ENCODE measurements at regions not wholly inside any gene's neighbourhood (a gene's known extent, or its start where the extent isn't known, plus 50 kb on each side); places are given as distances from the start of the nearest gene placed in this dataset.

DNA sequence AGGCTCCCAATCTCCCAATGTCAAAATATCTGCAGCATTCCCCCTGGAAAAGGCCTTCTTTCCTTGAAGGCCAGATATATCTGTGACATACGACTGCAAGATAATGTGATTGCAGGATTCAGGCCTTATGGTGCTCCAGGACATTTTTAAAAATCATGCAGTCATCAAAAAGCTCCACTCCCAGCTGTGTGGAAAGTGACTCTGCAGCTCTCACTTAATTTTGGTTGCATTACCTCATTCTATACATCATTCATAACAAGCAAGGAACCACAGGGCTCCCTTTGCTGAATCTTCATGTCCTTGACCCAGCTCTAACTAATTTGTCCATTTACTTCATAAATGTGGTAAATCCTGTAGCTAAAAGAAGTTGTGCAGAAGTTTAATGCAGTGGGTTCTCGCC lies 386.2 kb upstream of the SLC30A5 start:
- intact Hi-C loops (cut with micrococcal nuclease): no loop called here
- H3K9me3 Mint-ChIP-seq (ENCODE audit: insufficient read depth): no peaks in the 10 kb centered on the region
- no peaks in the 10 kb centered on the region for H3K79me2 ChIP-seq (ENCODE audit: control insufficient read depth, insufficient read depth, low read length)
- ChIA-PET CTCF (no interaction called here), POLR2A (no interaction called here)
- ATAC-seq (ENCODE audit: low read depth) (no peak), DNase-seq (no peak)
- H3K4me1 Mint-ChIP-seq: peaks cover 44% of the 10 kb centered on the region
- WGBS (ENCODE audit: insufficient coverage): no CpG with 5 or more reads among the region's 2 CpGs
- no peak overlapping the region for H3K9ac ChIP-seq (ENCODE audit: low read length)
- no peak overlapping the region for H3K4me2 ChIP-seq (replicated peaks; ENCODE audit: low read depth, low read length, poor library complexity, severe bottlenecking)
- H3K36me3 ChIP-seq (replicated peaks in 1 of 2; ENCODE audit: control extremely low read depth in 1 of 2, control insufficient read depth in 1 of 2, extremely low read depth in 1 of 2, insufficient read depth in 2 of 2, low read length in 1 of 2): no peaks in the 10 kb centered on the region
- H3K4me3 Mint-ChIP-seq: no peak overlapping the region
- no peak overlapping the region for H3K4me3 ChIP-seq (ENCODE audit: control extremely low read depth in 1 of 5, extremely low read depth in 1 of 5, insufficient read depth in 1 of 5, low read depth in 2 of 5, low read length in 4 of 5)
- H3K27ac ChIP-seq (ENCODE audit: low read length in 2 of 2): no peak overlapping the region
- TF ChIP-seq EZH2 (IDR thresholded peaks at IDR 0.05; ENCODE audit: borderline replicate concordance, insufficient read depth, low read depth, low read length, poor library complexity, severe bottlenecking): no peak
- TF ChIP-seq, protein P1, sequence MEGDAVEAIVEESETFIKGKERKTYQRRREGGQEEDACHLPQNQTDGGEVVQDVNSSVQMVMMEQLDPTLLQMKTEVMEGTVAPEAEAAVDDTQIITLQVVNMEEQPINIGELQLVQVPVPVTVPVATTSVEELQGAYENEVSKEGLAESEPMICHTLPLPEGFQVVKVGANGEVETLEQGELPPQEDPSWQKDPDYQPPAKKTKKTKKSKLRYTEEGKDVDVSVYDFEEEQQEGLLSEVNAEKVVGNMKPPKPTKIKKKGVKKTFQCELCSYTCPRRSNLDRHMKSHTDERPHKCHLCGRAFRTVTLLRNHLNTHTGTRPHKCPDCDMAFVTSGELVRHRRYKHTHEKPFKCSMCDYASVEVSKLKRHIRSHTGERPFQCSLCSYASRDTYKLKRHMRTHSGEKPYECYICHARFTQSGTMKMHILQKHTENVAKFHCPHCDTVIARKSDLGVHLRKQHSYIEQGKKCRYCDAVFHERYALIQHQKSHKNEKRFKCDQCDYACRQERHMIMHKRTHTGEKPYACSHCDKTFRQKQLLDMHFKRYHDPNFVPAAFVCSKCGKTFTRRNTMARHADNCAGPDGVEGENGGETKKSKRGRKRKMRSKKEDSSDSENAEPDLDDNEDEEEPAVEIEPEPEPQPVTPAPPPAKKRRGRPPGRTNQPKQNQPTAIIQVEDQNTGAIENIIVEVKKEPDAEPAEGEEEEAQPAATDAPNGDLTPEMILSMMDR (IDR thresholded peaks at IDR 0.05): no peak
- H3K4me1 ChIP-seq (ENCODE audit: control insufficient read depth in 2 of 2, insufficient read depth in 2 of 2, low read length in 2 of 2): peaks cover 36 to 38% of the 10 kb centered on the region in 2 donors
- H3K9me3 ChIP-seq (ENCODE audit: control extremely low read depth in 1 of 3, control insufficient read depth in 2 of 3, insufficient read depth in 1 of 3, low read length in 2 of 3): peaks cover 0 to 4% (median 0%) of the 10 kb centered on the region in 3 donors
- no peaks in the 10 kb centered on the region for H4K20me1 ChIP-seq (ENCODE audit: control insufficient read depth, insufficient read depth, low read length, poor library complexity, severe bottlenecking)
- H2AFZ ChIP-seq (ENCODE audit: insufficient read depth, low read depth, low read length, poor library complexity, severe bottlenecking): no peak overlapping the region
- no peak overlapping the region for H3K27ac Mint-ChIP-seq
- H3K27me3 Mint-ChIP-seq: no peaks in the 10 kb centered on the region
- H3K27me3 ChIP-seq (replicated peaks in 1 of 4; ENCODE audit: control extremely low read depth in 1 of 4, control insufficient read depth in 3 of 4, insufficient read depth in 4 of 4, low read length in 3 of 4): peaks cover 0 to 3% (median 0%) of the 10 kb centered on the region in 4 experiments

DNA sequence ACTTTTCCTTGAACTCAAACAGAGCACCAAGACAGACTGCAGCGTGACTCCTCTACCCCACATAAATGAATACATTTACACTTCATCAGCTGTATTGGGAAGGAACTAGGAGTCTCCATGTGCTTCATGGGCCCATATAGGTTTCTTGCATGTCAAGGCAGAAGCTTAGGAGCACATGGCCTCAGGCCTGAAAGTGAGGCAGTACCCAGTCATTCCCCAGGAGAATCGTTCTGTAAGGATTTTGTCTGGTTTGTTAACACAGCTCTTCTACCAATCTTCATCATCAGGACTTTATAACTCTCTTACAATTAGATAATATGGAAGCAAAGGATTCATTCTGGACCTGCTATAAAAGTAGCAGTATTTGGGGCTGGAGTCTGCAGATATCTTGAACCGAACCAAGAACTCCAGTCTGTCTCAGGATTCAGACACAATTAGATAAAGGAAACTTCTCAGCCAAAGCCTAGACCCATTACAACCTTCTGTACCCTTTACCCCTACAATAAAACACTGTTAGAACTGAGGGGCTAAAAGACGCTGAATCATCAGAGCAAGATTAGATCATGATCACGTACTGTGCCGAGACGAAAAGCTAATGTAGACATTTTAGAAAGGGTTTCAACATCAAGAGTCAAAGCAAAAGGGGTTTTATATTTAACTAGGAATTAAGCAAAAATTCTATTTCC lies 385.5 kb upstream of the SLC30A5 start:
- Histone ChIP-seq H3K4me2 (replicated peaks; ENCODE audit: low read depth, low read length, poor library complexity, severe bottlenecking) (no peak overlapping the region), H3K27ac (ENCODE audit: low read length in 2 of 2) (no peak overlapping the region), H3K9me3 (ENCODE audit: control extremely low read depth in 1 of 3, control insufficient read depth in 2 of 3, insufficient read depth in 1 of 3, low read length in 2 of 3) (peaks cover 0 to 4% (median 0%) of the 10 kb centered on the region in 3 donors), H3K9ac (ENCODE audit: low read length) (no peak overlapping the region), H2AFZ (ENCODE audit: insufficient read depth, low read depth, low read length, poor library complexity, severe bottlenecking) (no peak overlapping the region), H4K20me1 (ENCODE audit: control insufficient read depth, insufficient read depth, low read length, poor library complexity, severe bottlenecking) (no peaks in the 10 kb centered on the region), H3K4me1 (ENCODE audit: control insufficient read depth in 2 of 2, insufficient read depth in 2 of 2, low read length in 2 of 2) (peaks cover 42 to 45% of the 10 kb centered on the region in 2 donors), H3K27me3 (replicated peaks in 1 of 4; ENCODE audit: control extremely low read depth in 1 of 4, control insufficient read depth in 3 of 4, insufficient read depth in 4 of 4, low read length in 3 of 4) (peaks cover 0 to 3% (median 0%) of the 10 kb centered on the region in 4 experiments), H3K36me3 (replicated peaks in 1 of 2; ENCODE audit: control extremely low read depth in 1 of 2, control insufficient read depth in 1 of 2, extremely low read depth in 1 of 2, insufficient read depth in 2 of 2, low read length in 1 of 2) (no peaks in the 10 kb centered on the region), H3K79me2 (ENCODE audit: control insufficient read depth, insufficient read depth, low read length) (no peaks in the 10 kb centered on the region), H3K4me3 (ENCODE audit: control extremely low read depth in 1 of 5, extremely low read depth in 1 of 5, insufficient read depth in 1 of 5, low read depth in 2 of 5, low read length in 4 of 5) (no peak overlapping the region)
- no peaks in the 10 kb centered on the region for H3K27me3 Mint-ChIP-seq
- H3K4me3 Mint-ChIP-seq: no peak overlapping the region
- H3K9me3 Mint-ChIP-seq (ENCODE audit: insufficient read depth): no peaks in the 10 kb centered on the region
- peaks cover 50% of the 10 kb centered on the region for H3K4me1 Mint-ChIP-seq
- ChIA-PET POLR2A (no interaction called here), CTCF (no interaction called here)
- ATAC-seq (ENCODE audit: low read depth) (no peak), DNase-seq (no peak)
- no peak overlapping the region for H3K27ac Mint-ChIP-seq
- intact Hi-C loops (cut with micrococcal nuclease): no loop called here
- no CpG with 5 or more reads among the region's 7 CpGs for WGBS (ENCODE audit: insufficient coverage)
- TF ChIP-seq, protein P1 (IDR thresholded peaks at IDR 0.05): no peak
- TF ChIP-seq EZH2 (IDR thresholded peaks at IDR 0.05; ENCODE audit: borderline replicate concordance, insufficient read depth, low read depth, low read length, poor library complexity, severe bottlenecking): no peak
